Erythroblast (primary cell): ENCODE measurements at regions not wholly inside any gene's neighbourhood (a gene's known extent, or its start where the extent isn't known, plus 50 kb on each side); places are given as distances from the start of the nearest gene placed in this dataset.

ENCODE experiments used
- DNase-seq, 2 experiments: peaks; one replicate each; lab custom pipeline; 2025; lab: John Stamatoyannopoulos, UW
- GATA1 ChIP-seq: IDR thresholded peaks from 2 replicates; pipeline ENCODE4 v1.6.1; 2011; ENCODE audit warnings: low read depth, mild to moderate bottlenecking, control low read depth, low read length, moderate library complexity
- POLR2A ChIP-seq: IDR thresholded peaks from 2 replicates; pipeline ENCODE4 v1.6.1; 2011; ENCODE audit warnings: mild to moderate bottlenecking, low read length

GRCh38 chr10:4082861-4083260 is 297.9 kb upstream of the KLF6 start:
- no peak for TF ChIP-seq GATA1
- no peak for TF ChIP-seq POLR2A
- no peak for DNase-seq

DNA sequence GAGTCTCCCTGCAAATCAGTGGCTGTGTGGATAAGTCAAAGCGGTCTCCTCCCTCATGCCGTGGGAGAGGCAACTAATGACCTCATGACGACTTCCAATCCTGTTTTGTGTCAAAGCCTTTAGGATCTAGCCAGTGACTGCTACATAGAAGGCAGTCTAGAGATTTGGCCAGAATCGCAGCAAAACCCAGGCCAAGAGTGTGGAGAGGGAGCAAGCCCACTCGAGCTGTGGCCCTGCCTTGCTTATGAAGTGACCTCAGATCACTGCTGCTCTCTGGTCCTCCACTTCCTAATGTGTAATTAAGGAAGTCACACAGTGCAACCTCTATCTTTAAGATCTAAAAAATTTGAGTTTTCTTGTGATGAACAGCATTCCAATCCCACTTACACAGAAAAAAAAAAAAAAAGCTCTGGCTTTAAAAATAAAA is 296.7 kb upstream of the KLF6 start:
- no peak for TF ChIP-seq GATA1
- no peak for TF ChIP-seq POLR2A
- no peak for DNase-seq

DNA sequence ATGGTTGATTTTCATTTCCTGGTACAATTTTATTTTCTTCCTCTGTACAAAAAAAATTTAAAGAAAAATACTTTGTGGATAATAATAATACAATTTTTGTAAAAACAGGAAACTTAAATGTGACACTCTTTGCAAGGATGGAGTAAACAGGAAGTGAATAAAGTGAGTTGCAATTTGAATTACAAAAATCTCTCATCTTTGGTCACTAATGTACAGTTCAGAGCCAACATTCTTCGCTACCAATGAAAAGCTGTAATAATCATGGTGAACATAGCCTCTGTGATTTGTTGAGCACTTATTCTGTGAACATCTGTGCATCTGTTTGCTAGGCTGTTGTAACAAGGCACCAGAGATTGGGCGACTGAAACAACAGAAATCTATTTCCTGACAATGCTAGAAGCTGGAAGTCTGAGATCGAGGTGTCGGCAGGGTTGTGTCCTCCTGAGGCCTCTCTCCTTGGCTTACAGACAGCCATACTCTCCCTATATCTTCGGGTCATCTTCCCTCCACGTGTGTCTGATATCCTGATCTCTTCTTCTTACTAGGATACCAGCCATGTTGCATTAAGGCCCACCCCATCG is 295.3 kb upstream of the KLF6 start:
- TF ChIP-seq POLR2A (no peak), GATA1 (no peak)
- DNase-seq: no peak

DNA sequence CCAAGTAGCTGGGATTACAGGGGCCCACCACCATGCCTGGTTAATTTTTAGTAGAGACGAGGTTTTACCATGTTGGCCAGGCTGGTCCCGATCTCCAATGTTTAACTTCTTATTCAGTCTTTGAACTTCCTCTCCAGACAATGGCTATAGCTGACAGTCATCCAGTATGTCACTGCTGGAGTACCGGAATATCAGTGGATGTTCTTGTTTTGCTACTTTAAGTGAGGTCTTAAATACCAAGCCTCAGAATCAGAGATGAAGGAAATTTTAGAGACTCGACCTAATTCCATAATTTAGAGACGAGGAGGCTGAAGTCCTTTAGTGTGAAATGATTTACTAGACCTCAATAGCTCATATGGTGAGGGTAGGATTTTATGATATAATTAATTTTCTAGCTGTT is 294.8 kb upstream of the KLF6 start:
- no peak for TF ChIP-seq GATA1
- DNase-seq: no peak

GRCh38 chr10:4077804-4078203 is 292.8 kb upstream of the KLF6 start:
- TF ChIP-seq GATA1 (no peak), POLR2A (no peak)

DNA sequence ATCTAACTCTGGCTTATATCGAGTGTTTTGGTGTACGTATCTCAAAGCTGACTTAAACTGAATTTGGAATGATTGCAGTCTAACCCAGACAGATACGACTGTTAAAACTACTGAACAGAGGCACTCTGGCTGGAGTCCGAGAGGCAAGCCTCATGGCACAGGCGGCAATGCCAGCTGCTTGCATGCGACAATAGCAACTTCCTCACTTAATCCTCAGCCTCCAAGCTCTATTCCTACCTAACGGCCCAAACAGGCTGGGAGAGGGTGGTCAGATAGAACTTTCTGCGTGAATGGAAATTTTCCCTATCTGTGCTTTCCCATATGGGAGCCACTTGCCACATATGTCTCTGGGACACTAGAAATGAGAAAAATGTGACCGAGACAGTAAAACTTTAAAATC is 292.0 kb upstream of the KLF6 start:
- no peak for TF ChIP-seq POLR2A
- TF ChIP-seq GATA1: no peak
- DNase-seq: no peak

More at GRCh38 chr10:4077804-4078203, 292.8 kb upstream of the KLF6 start:
- DNase-seq: no peak

- no peak for DNase-seq
- TF ChIP-seq POLR2A: no peak
- no peak for TF ChIP-seq GATA1
Measured at GRCh38 chr10:4075443-4075842, 290.4 kb upstream of the KLF6 start.

DNA sequence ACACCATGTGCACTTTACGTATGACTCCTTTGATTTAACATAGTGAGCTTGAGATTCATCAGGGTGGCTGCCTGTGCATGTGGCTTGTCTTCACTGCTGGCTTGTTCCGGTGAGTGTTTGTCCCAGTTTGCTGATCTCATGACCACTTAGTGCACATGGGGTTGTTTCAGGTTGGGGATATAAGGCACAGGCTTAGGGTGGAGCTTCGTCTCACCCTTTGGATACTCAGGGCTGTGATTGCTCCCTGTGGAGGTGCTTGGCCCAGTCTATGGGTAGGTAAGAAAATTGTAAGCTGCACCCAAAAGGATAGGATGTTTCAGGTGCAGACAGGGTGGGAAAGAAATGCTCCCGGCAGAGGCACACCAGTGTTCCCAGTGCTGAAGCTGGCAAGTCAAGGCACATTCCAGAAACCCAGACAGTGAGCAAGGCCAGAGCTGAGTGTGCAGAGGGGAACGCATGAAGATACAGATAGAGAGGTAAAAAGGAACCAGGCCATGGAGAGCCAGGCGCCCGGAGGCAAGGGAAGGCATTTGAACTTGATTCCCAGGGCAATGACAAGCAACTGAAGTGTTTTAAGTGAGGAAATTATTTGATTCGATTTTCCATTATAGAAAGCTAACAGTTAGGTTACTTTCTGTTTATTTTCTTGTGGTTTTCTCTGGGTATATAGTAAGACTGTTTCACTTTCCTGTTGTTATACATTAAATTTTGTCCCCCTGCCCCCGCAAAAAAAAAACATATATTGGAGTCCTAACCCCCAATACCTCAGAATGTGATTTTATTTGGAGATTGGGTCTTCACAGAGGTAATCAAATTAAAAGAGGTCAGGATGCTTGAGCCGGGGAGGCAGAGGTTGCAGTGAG is 289.8 kb upstream of the KLF6 start:
- no peak for DNase-seq
- TF ChIP-seq GATA1: no peak
- no peak for TF ChIP-seq POLR2A

GRCh38 chr10:4073912-4074311 is 288.9 kb upstream of the KLF6 start:
- TF ChIP-seq GATA1 (no peak), POLR2A (no peak)
- no peak for DNase-seq

DNA sequence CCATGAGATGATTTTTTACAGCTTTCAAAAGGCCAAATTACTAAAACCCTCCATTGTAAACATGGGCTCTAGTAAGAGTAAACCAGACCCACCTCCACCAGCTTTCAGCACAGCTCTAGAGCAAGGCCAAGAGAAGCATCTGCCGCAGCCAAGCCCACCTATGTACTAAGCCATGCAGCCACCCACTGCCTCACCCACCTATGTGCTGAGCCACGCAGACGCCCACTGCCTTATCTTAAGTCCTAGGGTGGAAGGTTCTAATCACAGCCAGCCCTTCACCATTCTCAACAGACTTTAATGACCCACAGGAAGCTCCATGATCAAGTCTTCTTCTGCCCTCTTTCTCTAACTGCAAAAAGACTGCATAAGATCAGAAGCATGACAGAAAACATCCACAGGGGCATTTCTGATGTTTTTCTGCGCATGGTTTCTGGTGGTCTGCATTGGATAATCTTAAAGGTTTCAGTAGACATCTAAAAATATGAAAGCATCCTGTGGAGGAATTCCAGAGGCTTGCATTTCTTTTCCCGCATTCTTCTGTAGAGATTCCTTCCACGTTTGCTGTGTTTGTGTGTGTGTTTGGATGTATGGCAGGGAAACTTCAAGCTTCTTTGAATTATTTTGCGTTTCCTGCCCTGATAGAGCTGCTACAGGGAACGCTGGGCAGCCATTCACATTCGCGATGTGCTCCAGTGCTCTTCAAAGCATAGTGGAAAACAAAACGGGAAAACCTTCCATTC is 286.1 kb upstream of the KLF6 start:
- TF ChIP-seq POLR2A: no peak
- TF ChIP-seq GATA1: no peak

GRCh38 chr10:4070184-4070583 is 285.2 kb upstream of the KLF6 start:
- no peak for DNase-seq
- TF ChIP-seq GATA1: no peak
- no peak for TF ChIP-seq POLR2A

More for the DNA sequence above, 286.1 kb upstream of the KLF6 start:
- DNase-seq: no peak

- TF ChIP-seq GATA1: no peak
- TF ChIP-seq POLR2A: no peak
Measured at GRCh38 chr10:4069491-4069890, 284.5 kb upstream of the KLF6 start.

DNA sequence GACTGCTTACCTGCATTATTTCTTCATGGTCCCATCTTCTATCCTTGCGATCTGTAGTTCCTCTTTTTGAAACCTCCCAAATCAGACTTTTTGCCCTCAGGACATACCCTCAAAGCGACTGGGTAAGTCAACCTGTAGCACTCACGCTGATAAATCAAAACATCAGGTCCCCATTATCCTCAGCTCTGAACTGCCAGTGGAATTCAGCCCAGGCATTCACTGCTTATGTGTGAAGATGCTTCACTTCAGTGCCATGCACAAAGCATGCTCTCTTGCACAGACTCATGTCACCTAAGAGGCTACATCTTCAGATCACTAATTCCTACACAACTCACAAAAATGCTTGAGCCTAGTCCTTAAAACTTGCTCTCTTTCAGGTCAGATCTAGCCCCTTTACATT is 283.6 kb upstream of the KLF6 start:
- no peak for TF ChIP-seq GATA1
- TF ChIP-seq POLR2A: no peak
- no peak for DNase-seq

More at GRCh38 chr10:4069491-4069890, 284.5 kb upstream of the KLF6 start:
- DNase-seq: no peak
